Activated CD4-positive, CD25-positive, alpha-beta regulatory T cell treated with anti-CD3 and anti-CD28 coated beads, Interleukin-2, amount 50 U/mL, for 16 hours (primary cell): ENCODE measurements at regions not wholly inside any gene's neighbourhood (a gene's known extent, or its start where the extent isn't known, plus 50 kb on each side); places are given as distances from the start of the nearest gene placed in this dataset.

Experiments
- DNase-seq: peaks from one replicate; pipeline ENCODE4 v3.0.0-alpha.2; 2020; ENCODE audit warnings: low read depth, low spot score

GRCh38 chr16:6018848-6019489 lies 921.4 kb upstream of the EEF2KMT start:
- DNase-seq = no peak

- DNase-seq = no peak
Measured at GRCh38 chr16:6016530-6017184, 919.1 kb upstream of the EEF2KMT start.

- DNase-seq = no peak
Measured at GRCh38 chr16:6012716-6013115, 915.1 kb upstream of the EEF2KMT start.

- no peak for DNase-seq
Measured at GRCh38 chr16:6009151-6009550, 911.6 kb upstream of the EEF2KMT start.

GRCh38 chr16:6008670-6009069 lies 911.1 kb upstream of the EEF2KMT start:
- no peak for DNase-seq

GRCh38 chr16:5993356-5993755 lies 895.8 kb upstream of the EEF2KMT start:
- no peak for DNase-seq

- no peak for DNase-seq
Measured at GRCh38 chr16:5982979-5983378, 885.4 kb upstream of the EEF2KMT start.

- no peak for DNase-seq
Measured at GRCh38 chr16:5979905-5980550, 882.4 kb upstream of the EEF2KMT start.

GRCh38 chr16:5977329-5977728 lies 879.7 kb upstream of the EEF2KMT start:
- DNase-seq = no peak

- DNase-seq = no peak
Measured at GRCh38 chr16:5972747-5973146, 875.2 kb upstream of the EEF2KMT start.

GRCh38 chr16:5971924-5972323 lies 874.3 kb upstream of the EEF2KMT start:
- DNase-seq = no peak

- DNase-seq = no peak
Measured at GRCh38 chr16:5971106-5971505, 873.5 kb upstream of the EEF2KMT start.

- DNase-seq = no peak
Measured at GRCh38 chr16:5966004-5966403, 868.4 kb upstream of the EEF2KMT start.

- DNase-seq = no peak
Measured at GRCh38 chr16:5965321-5965720, 867.7 kb upstream of the EEF2KMT start.

- DNase-seq = no peak
Measured at GRCh38 chr16:5951486-5951885, 853.9 kb upstream of the EEF2KMT start.

- no peak for DNase-seq
Measured at GRCh38 chr16:5944971-5945370, 847.4 kb upstream of the EEF2KMT start.

- DNase-seq = no peak
Measured at GRCh38 chr16:5938607-5939006, 841.0 kb upstream of the EEF2KMT start.

GRCh38 chr16:5932906-5933305 lies 835.3 kb upstream of the EEF2KMT start:
- no peak for DNase-seq

- no peak for DNase-seq
Measured at GRCh38 chr16:5928476-5929065, 831.0 kb upstream of the EEF2KMT start.

- no peak for DNase-seq
Measured at GRCh38 chr16:5925850-5926249, 828.3 kb upstream of the EEF2KMT start.

GRCh38 chr16:5922686-5923085 lies 825.1 kb upstream of the EEF2KMT start:
- no peak for DNase-seq

- no peak for DNase-seq
Measured at GRCh38 chr16:5918567-5919130, 821.1 kb upstream of the EEF2KMT start.
